HG03342 (cell line): ENCODE measurements at regions not wholly inside any gene's neighbourhood (a gene's known extent, or its start where the extent isn't known, plus 50 kb on each side); places are given as distances from the start of the nearest gene placed in this dataset.

Source experiments
- ATAC-seq: cut with Tn5 transposase; IDR thresholded peaks from one replicate; pipeline ENCODE4 v1.9.1; 2021; ENCODE audit warnings: mild to moderate bottlenecking, moderate library complexity; ENCODE audit not compliant: unreplicated experiment

DNA sequence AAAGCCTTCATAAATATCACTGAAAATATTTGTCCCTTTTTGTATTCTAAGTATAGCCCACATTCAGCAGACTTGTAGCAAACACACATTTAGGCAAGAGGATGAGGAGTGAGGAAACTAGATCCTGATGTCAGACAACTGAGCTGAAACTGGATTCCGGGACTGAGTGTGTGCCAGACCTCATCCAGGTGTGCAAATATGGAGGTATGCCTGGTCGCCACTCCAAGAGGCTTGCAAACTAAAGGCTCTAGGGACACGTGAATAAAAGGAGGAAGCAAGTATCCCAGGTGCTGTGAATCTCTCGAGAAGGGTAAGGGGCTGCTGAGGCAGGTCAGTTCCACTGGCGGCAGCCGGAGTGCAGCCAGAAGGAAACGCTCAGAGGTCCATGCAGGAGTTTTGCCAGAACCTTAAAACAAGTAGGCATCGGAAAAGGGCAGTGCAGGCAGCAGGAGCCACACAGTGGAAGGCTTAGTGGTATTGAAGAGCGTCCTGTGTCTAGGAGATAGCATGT is 77.4 kb upstream of the ALDH1B1 start:
- ATAC-seq, result no peak

DNA sequence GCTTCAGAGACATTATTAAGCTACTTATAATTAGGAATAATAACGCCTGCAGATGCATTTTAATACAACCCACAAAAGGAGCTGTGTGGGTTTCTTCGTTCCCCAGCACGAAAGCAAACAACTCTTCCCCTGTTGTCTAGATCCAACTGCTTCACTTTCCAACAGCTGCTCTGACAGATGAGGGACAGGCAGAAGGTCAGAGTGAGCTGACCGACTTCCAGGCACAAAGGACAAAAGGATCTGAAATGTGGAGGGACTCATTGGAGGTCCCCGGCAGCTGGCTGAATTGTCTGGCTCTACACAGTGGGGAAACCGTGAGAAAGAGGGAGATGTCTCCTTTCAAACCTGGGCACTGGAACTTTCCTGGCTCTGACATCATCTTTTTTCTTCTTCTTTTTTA is 79.1 kb upstream of the ALDH1B1 start:
- ATAC-seq, result no peak

DNA sequence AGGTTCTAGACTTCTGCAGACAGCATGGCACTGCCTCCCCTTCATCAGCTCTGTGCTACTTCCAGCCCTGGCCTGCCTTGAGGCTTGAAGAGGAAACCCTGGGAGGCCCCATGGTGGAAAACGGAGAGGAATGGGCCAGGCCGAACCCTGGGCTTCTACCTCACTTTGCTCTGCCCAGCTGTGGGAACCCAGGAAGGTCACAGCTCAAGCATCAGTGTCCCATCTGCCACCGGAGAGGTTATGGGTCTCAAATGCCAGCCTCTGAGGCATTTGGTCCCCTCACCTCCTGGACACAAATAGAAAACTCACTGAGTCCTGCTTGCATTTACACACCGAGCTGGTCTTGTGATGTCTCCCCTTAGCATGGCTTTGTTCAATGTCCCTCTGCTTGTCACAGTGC is 80.1 kb upstream of the ALDH1B1 start:
- no peak for ATAC-seq

DNA sequence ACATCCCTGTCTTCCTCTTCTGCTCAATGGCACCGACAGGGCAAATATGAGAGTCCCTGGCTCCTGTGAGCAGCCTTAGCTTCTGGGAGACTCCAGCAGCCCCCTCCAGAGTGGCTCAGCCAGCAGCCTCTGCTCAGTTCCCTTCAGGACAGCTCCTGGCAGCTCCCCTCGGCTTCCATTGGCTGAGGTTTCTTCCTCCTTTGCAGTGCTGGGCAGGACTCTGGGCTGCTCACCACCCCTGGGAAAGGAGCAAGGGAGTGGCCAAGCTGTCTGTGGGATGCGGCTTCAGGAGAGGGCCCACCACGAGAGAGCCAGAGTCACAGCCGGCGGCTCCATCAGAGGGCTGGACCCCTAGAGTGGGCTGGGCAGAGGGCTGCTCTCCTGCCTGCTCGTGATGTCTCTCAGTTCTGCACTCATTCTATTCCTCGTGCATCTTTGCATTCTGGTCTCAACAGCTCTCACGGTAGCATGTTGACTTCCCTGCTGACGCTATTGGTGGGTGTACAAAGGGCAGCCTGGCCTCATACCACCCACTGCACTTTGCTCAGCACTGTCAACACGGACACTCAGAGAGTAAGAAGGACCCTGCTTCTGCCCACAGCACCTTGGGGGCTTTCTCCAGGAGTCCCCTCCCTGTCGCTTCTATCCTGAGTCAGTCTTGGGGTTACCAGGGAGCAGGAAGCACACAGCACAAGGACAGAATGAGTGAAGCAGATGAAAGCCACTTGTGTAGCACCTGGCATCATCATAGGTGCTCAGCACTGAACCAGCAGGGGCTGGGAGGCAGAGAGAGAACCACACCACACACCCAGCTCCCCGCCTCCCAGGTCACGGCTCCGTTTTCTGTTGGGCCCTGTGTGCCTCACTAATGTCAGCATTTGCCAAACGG is 80.9 kb upstream of the ALDH1B1 start:
- no peak for ATAC-seq

DNA sequence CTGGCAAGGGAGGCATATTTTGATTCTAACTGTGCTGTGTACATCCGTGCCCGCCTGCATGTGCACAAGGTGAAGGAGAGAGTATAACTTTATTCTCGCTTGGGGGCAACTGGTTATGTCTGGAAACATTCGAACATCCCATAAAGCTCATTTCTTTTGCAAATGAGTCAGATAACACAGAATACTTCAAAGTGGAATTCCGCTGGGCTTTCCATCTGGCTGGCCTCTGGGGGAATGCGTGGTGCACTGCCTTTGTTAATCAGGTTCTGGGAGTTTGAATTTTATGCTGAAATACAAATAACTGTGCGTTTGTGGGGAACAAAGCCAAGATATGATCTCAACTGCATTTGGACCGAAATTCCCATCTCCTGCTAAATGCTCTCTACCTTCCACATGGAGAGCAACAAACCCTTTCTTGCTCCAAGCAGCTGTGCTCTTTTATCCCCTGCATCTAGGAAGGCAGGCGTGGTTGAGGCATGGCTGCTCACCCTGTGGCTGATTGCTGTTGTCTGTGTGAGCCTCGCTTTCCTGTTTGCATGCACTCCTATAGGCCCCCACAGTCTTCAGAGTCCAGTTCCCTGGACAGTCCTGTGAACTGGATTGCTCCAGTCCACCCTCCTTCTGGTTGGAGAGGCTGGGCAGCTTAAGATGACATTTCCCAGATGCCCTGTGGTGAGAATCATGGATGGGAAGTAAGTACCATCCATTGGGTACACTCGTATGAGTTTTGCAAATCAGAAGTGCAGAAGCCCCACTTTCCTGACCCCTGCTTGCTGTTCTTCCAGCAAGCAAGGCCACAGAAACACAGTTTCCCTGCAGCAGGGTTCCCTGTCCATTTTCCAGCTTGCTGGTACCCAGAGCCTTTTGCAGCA is 82.9 kb upstream of the ALDH1B1 start:
- no peak for ATAC-seq

DNA sequence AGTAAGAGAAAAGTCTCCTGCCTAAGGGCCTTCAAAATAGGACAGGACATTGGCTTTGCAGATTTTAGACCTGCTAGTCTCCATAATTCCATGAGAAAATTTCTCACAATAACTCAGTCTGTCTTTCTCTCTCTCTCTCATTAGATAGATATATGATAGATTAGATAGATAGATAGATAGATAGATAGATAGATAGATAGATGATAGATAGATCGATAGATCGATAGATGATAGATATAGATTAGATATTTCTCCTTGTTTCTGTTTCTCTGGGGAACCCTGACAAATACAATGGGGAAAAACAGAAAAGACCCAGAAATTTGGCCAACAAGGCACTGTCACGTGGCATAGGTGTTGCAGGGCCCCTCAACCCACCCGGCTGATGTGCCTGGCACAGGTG is 84.4 kb upstream of the ALDH1B1 start:
- ATAC-seq, result no peak

DNA sequence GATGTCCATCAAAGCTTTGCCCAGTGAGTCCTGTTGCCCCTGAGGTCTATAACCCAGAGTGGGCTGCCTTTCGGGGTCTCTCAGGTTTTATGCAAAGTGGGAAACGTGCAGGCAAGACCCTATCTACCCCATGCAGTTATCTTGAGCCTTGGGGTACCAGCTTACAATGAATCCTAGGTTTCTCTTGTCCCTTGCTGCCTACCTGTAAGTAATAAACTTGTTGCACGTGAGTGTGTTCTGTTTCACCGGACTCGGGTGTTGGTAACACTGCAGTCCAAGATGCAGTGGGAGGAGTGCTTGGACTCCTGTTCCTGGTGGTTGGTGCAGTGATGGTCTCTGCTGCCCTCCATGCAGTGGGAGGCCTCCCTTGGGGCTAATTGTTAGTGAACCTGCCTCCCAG is 85.6 kb upstream of the ALDH1B1 start:
- ATAC-seq, result no peak

DNA sequence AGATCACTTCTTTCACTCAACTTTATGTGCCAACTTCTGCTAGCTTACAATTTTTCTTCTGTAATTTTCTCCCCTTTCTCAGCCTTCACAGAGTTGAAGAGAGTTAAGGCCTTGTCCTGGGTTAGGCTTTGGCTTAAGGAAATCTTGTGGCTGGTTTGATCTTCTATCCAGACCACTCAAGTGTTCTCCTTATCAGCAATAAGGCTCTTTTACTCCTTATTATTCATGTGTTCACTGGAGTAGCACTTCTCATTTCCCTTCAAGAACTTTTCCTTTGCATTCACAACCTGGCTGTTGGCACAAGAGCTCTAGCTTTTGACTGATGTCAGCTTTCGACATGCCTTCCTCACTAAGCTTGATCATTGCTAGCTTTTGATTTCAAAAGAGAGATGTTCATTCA is 86.9 kb upstream of the ALDH1B1 start:
- ATAC-seq, result no peak

DNA sequence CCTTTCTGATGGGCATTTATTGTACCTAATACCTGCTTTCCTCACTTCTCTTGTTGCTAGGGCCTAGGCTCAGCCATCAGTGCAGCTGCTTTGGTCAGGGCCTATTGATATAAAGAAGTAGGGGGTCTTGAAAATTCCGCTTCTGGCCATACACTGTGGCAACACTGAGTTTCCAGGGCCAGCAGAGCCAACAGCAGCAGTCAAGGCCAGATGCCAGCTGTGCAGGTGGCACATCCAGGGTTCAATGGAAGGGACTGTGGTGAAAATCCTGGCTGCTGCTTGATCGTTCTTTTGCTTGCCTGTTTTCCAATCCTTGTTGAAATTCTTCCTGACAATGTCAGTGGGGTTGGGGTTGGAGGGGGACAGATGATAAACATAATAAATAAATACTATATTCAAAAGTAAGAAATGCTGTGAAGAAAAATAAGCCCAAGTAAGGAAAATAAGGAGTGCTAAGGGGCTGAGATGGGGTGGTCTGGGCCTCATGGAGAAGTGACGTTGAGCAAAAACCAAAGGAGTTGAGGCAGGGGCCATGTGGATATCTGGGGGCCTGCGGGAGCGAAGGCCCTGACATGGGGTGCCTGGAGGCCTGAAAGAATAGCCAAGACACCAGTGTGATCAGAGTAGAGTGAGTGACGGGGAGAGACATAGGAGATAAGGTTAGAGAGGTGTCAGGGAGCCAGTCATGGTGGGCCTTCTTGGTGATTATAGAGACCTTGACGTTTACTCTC is 91.0 kb upstream of the ALDH1B1 start:
- no peak for ATAC-seq

DNA sequence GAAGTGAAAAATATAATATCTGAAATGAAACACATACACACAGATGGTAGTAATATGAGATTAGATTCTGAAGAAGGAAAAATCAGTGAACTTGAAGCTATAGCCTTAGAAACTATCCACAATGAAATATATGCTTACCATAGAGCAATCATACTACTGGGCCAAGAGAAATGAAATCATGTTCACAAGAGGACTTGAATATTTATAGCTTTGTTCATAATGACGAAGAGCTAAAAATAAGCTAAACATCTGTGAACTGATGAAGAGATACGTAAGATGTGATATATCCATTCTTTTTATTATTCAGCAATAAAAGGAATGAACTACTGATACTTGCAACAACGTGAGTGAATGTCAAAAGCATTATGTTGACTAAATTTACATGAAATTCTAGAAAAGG is 92.6 kb upstream of the ALDH1B1 start:
- ATAC-seq, result no peak

DNA sequence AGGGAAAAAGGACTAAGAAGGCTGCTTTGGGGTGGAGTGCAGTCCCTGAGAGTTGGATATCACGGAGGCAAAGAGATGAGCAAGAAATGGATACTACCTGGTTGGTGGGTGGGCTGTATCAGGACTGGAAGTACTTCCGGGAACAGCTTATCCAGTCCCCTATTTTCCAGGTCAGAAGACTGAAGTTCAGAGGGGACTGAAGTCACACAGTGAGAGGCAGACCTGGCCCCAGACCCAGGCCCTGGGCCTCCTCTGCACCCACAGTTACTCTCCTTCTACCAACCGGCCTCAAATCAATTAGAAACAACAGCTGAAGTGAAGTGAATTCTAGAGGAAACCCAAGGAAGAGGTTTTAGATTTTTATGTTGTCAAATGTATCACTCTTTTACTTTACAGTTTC is 93.6 kb upstream of the ALDH1B1 start:
- ATAC-seq, result no peak

DNA sequence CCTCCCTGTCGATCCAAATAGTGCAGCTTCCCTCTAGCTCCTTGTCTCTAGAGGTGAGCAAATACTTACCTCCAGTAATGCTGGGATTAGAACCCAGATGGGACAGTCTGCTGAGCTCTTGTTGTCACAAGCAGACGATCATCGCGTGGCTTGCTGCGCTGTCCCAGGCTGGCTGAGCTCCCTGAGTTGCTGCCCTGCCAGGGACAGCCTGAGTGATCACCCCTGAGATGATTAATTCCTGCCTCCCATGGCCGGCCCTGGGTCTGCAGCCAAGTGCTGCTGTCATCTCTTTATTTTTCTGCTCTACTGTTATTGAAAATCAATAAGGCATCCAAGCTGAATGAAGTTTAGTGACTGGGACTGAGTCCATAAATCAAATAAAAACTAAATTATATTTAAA is 94.0 kb upstream of the ALDH1B1 start:
- no peak for ATAC-seq

DNA sequence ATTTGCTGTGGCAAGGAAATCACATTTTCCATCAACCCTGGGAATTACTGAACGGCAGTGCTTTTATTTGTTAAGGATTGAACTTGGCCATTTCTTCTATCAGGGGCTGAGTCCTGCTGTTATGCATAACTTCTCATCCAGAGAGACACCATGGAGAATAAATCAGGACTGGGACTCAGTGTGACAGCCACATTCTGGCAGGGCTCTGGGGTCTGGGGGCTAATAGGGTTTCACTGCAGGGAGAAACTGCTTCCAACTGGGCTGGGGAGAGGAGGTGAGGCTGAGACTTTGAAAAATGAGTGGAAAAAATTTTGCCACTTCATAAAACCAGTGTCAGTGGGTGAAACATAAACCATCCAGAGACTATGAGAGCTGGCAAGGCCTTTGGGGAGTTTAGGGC is 95.7 kb upstream of the ALDH1B1 start:
- no peak for ATAC-seq

DNA sequence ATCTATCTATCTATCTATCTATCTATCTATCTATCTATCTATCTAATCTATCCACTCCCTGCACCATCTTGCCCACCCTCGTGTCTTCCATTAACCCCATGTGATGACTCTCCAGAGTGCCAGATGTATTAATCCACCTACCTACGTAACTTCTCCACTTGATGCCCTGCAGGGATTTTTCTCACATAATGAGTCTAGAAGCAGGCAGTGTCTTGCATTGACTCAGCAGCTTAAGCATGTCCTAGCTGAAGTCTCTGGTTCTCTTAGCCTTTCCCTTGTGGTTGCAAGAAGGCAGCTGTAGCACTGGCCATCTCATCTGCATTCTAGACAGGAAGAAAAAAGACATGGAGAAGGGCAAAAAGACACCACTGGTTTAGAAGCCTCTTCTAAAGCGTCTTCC is 96.7 kb upstream of the ALDH1B1 start:
- ATAC-seq, result no peak

DNA sequence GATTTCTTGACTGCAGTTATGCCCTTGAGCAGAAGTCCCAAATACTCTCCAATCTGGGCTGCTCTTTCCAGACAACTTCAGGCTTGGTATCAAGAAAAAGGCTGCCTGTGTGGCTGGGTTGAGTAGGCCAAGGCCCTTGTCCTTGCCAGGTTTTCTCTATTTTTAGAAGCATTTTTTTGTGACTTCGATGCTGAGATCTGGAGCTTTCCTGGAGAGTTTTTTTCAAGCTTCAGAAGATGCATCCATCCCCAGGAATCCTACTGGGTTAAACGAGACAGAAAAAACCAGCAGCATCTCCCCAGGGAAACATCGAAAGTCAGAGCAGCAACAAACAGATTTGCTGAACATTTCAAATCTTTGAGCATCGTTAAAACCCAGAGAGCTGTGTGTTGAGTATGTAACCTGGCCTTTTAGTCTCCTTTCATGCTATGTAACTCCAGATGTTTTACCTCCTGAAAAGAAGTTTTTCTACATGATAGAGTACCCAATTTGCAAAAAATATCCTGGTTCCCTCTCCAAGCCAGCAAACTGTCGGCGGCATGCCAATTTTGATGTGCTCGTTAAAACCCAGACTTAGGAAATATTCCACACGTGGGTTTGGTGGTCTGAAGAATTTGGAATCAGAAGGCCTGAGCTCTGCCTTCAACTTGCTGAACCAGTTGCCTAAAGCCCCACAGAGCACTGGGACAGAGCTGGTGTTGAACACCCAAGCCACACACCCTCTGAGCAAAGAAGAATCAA is 98.1 kb upstream of the ALDH1B1 start:
- no peak for ATAC-seq

DNA sequence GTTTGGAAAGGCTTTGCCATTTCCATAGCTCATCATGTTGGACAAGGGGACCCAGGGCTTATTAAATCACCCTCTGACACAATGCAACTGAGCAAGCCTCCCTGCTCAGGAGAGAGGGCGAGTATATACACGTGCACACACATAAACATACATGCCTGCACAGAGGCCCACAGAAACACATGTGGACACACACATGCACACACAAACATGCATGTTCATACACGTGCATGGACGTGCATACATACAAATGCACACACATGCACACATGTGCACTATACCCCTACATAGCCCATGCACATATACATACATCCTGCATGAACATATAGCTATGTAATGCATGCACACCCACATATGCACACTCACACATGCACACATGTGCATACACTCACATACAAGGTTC is 99.5 kb upstream of the ALDH1B1 start:
- no peak for ATAC-seq

DNA sequence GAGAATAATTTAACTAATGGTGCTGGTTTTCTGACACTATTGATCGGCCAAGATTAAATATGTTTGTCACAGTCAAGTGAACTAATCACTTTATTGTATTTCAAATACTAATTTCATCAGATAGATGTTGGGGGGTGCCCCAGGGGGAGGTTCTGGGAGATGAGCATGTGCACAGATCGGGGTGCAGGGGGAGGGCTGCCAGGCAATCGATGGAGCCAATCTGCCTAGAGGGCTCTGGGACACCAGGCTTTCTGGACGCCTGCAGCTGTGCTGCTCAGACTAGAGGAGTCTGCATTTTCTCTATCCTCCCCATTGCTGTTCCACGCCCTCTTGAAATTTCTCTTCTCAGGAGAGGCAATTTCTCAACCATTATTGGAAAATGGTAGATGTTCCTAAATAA is 100.0 kb upstream of the ALDH1B1 start:
- no peak for ATAC-seq

DNA sequence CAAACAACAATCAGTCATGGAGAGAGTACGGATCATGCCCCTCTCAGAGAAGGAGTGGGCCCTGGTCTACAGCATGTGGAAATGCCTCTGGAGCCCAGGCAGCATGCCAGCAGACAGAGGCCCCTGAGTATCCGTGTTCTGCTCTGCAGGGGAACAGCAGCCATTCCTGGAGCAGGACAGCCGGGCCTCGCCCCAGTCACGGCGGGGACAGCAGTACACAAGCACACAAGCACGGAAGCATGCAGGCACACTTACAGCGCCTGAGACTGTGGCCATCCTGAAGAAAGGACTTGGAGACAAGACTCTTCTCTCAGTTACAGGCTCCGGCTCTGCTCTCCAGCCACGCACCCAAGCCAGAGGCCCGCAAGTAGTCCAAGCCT is 102.6 kb upstream of the ALDH1B1 start:
- ATAC-seq, result no peak

DNA sequence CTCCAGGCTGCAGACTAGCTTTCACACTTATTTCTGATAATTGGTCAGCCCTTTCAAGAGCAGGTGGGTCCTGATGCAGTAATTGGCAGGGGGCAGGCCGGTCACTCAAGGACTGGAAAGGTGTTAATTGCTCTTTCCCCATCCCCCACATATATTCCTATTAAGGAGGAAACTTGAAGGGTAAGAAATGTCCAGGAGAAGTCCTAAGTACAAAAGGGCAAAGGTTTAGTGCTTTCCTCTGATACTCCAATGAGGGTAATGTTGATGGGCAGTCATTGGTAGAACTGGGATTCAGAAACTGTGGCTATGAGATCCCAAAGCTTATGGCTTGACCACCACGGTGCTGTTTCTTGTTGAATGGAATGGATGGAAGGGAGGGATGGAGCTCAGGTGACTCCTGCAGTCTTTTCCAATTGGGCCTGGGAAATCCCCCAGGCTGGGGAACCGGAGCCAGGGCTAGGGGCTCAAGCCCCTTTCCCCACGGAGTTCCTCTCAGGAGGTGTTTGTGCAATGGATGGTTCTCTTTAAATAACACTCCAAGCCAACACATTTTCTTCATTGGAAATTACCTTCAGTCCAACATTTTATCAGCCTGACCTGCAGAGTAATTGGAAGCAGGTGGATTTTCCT is 103.2 kb upstream of the ALDH1B1 start:
- ATAC-seq, result no peak

DNA sequence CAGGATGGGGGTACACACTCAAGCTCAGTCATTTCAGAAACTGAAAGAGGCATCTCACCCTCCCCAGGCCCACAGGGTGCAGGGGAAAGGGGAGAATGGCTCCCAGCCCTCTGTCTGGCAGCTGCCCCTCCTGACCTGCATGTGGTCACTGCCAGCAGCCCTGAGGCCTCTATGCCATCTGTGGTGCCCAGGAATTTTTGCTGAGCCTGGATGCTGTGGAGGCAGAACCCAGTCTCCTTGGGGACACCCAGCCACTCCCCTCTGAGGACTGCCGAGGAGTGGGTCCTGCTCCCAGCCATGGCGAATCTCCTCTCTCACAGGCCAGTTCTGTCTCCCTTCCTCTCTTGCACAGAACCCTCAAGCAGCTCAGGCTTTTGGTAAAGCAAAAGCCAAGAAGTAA is 104.0 kb upstream of the ALDH1B1 start:
- no peak for ATAC-seq
